NT2/D1 (cell line): ENCODE measurements at regions not wholly inside any gene's neighbourhood (a gene's known extent, or its start where the extent isn't known, plus 50 kb on each side); places are given as distances from the start of the nearest gene placed in this dataset.

Source experiments
- YY1 ChIP-seq: IDR thresholded peaks from 2 replicates; pipeline ENCODE4 v1.6.1; 2011; ENCODE audit not compliant: insufficient read length, insufficient read depth
- ZNF274 ChIP-seq: IDR thresholded peaks from 2 replicates; pipeline ENCODE4 v1.6.1; 2011; ENCODE audit warnings: mild to moderate bottlenecking, low read depth, low read length

DNA sequence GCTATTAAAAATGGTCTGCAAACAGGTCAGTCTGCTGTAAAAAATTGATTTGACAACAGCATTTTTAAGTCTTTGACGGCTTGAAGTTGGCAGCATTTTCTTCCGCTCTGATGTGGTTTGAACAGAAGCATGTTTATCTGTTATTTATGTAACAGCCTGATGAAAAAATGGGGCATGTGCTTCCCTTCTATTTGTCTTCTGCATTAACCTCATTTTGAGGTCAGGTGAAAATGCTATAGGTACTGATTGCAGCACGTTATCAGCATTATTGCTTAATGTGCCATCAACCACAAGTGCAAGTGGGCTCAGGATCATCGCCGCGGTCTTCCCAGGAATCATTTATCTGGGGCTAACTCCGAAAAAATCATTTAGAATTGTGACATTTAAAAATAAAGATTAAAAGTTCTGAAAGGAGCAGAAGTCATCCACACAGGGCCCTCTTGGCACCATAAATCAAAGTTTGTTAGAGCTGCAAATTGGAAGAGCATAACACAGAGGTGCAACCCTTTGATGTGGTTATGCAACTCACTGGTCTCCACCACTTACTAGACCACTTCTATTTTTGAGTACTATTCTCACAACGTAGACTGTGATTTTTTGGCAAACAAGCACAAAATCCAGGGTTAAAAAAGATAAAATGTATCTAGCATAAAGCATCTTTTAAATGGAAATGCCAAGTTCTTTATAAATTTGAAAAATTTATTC is 307.7 kb downstream of the MDFIC start:
- TF ChIP-seq YY1 (no peak), ZNF274 (no peak)
